IPS-18a (cell line): ENCODE measurements at regions not wholly inside any gene's neighbourhood (a gene's known extent, or its start where the extent isn't known, plus 50 kb on each side); places are given as distances from the start of the nearest gene placed in this dataset.
"Not testable (repeated sequence)": the region's sequence is repeated elsewhere in the genome, so short reads cannot be mapped to it uniquely, and the experiment has no call there.

Experiments used
- H3K27ac ChIP-seq: one replicate; pipeline ENCODE4 v1.5.1; 2013; ENCODE audit warnings: low read length
- H3K27me3 ChIP-seq: one replicate; pipeline ENCODE4 v1.6.1; 2013; ENCODE audit warnings: mild to moderate bottlenecking, low read length; ENCODE audit not compliant: control insufficient read depth, insufficient read depth
- H3K36me3 ChIP-seq: one replicate; pipeline ENCODE4 v1.6.1; 2013; ENCODE audit warnings: low read depth, low read length; ENCODE audit not compliant: control insufficient read depth
- H3K4me1 ChIP-seq: one replicate; pipeline ENCODE4 v1.6.1; 2013; ENCODE audit warnings: low read depth, low read length; ENCODE audit not compliant: control insufficient read depth
- H3K4me3 ChIP-seq: one replicate; pipeline ENCODE4 v1.5.1; 2013; ENCODE audit warnings: low read length
- H3K9ac ChIP-seq: one replicate; pipeline ENCODE4 v1.6.1; 2013; ENCODE audit warnings: mild to moderate bottlenecking, low read length, moderate library complexity
- H3K9me3 ChIP-seq: one replicate; pipeline ENCODE4 v1.6.1; 2013; ENCODE audit warnings: low read depth, low read length; ENCODE audit not compliant: control insufficient read depth

- Histone ChIP-seq H3K4me3 (no peak overlapping the region), H3K36me3 (no peaks in the 10 kb centered on the region), H3K4me1 (no peaks in the 10 kb centered on the region), H3K27ac (no peak overlapping the region), H3K27me3 (no peaks in the 10 kb centered on the region), H3K9ac (no peak overlapping the region), H3K9me3 (no peaks in the 10 kb centered on the region)
Observed at GRCh38 chr4:10841697-10842096, 157.1 kb upstream of the CLNK start.

GRCh38 chr4:10837151-10837550, 152.6 kb upstream of the CLNK start:
- no peak overlapping the region for H3K27ac ChIP-seq
- no peaks in the 10 kb centered on the region for H3K36me3 ChIP-seq
- no peaks in the 10 kb centered on the region for H3K4me1 ChIP-seq
- no peak overlapping the region for H3K9ac ChIP-seq
- no peaks in the 10 kb centered on the region for H3K27me3 ChIP-seq
- H3K4me3 ChIP-seq, result no peak overlapping the region
- no peaks in the 10 kb centered on the region for H3K9me3 ChIP-seq

DNA sequence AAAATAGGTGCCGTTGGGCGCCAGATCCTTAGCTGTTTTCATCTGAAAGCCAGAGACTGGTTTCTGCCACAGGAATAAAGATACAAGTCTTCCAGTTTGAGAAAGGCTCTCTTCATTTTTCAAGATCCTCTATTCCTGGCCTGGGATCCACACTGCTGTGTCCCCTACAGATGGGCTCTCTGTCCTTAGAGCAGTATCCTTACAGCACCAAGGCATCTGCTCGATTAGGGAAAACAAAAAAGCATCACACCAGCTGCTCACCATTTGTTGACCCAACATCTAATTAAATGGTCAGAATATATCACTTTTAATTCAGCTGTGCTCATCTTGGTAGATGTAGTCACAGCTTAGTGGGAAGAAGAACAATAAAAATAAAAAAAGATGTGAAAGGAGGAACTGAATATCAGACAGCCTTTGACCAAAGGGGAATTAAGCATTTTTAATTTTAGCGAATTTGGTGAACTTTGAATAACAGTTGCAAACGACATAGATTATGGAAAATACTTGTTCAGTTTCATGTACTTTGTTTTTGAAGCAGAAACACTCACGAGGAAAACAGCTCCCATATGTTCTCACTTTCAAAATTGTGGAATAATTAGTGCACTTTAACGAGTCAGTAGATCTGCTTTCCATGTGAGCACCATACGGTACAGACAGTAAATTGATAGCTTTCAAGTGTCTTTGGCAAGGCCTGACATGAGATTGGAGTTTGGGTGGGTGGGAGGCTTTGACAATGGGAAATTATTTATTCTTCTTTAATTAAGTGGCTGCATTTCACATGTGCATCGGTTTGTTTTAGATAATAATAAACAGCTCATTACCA, 148.4 kb upstream of the CLNK start:
- Histone ChIP-seq H3K36me3 (no peaks in the 10 kb centered on the region), H3K27me3 (no peaks in the 10 kb centered on the region), H3K9ac (no peak overlapping the region), H3K4me1 (no peaks in the 10 kb centered on the region), H3K27ac (no peak overlapping the region), H3K9me3 (no peaks in the 10 kb centered on the region), H3K4me3 (no peak overlapping the region)

DNA sequence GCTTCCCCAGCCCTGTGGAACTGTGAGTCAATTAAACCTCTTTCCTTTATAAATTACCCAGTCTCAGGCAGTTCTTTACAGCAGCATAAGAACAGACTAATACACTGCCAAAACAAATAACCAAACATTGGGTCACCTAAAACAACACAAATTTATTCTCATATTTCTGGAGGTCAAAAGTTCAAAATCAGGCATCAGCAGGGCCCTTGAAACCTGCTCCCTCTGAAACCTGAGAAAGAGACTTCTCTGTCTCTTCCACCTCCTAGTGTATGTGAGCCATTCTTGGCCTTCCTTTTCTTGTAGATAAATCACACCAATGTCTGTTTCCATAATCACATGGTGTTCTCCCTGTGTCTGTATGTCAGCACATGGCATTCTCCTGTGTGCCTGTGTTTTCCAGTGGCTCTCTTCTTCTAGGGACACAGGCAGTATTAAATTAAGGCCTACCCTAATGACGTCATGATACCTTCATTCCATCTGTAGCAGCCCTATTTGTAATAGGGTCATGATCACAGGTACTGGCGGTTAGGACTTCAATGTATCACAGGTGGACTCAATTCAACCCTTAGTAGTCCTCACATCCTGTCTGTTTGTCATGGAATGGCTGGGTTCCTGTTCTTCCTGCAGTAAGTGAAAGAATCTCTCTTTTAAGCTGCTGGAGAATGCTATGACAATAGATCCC, 147.3 kb upstream of the CLNK start:
- Histone ChIP-seq H3K36me3 (no peaks in the 10 kb centered on the region), H3K27ac (no peak overlapping the region), H3K9ac (no peak overlapping the region), H3K9me3 (no peaks in the 10 kb centered on the region), H3K4me1 (no peaks in the 10 kb centered on the region), H3K4me3 (no peak overlapping the region), H3K27me3 (no peaks in the 10 kb centered on the region)

DNA sequence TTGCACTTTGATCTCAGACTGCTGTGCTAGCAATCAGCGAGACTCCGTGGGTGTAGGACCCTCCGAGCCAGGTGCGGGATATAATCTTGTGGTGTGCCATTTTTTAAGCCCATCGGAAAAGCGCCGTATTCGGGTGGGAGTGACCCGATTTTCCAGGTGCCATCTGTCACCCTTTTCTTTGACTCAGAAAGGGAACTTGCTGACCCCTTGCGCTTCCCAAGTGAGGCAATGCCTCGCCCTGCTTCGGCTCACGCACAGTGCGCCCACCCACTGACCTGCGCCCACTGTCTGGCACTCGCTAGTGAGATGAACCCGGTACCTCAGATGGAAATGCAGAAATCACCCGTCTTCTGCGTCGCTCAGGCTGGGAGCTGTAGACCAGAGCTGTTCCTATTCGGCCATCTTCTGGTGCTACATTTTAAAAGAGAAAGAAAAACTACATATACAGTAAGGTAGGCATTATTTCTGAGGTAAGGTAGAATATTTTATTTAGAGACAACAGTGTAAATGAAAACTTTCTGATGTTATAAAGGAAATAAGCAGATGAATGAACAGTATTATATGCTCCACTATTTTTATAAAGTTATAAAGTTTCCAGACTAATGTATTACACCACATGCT, 144.5 kb upstream of the CLNK start:
- not testable (repeated sequence) for H3K9me3 ChIP-seq, H3K4me1 ChIP-seq, H3K9ac ChIP-seq, H3K36me3 ChIP-seq, H3K4me3 ChIP-seq, H3K27ac ChIP-seq, H3K27me3 ChIP-seq

DNA sequence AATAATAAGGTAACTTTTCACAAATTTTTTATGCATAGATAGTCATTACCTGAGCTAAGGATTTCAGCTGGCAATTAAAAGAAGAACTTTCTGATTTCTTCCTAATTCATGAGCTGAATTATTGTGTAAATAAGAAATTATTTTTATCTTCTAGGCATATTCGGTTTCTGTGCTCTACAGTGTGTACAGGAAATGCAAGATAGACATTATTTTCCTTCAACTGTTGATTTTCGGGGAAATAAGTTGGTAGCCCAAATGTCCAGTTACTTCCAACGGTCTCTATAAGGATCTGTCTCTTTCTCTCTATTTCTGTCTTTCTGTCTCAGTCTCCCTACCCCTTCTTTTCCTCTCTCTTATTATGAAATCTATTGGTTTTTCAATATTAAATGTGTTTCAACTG, 137.3 kb upstream of the CLNK start:
- H3K9me3 ChIP-seq, result no peaks in the 10 kb centered on the region
- H3K4me1 ChIP-seq, result no peaks in the 10 kb centered on the region

GRCh38 chr4:10816571-10816970, 132.0 kb upstream of the CLNK start:
- no peak overlapping the region for H3K9ac ChIP-seq
- H3K4me1 ChIP-seq, result no peaks in the 10 kb centered on the region
- no peaks in the 10 kb centered on the region for H3K9me3 ChIP-seq
- H3K4me3 ChIP-seq, result no peak overlapping the region
- H3K27ac ChIP-seq, result no peak overlapping the region
- H3K36me3 ChIP-seq, result no peaks in the 10 kb centered on the region
- H3K27me3 ChIP-seq, result no peaks in the 10 kb centered on the region

More for the DNA sequence above, 137.3 kb upstream of the CLNK start:
- Histone ChIP-seq H3K4me3 (no peak overlapping the region), H3K27ac (no peak overlapping the region), H3K36me3 (no peaks in the 10 kb centered on the region), H3K9ac (no peak overlapping the region), H3K27me3 (no peaks in the 10 kb centered on the region)

- H3K4me3 ChIP-seq, result no peak overlapping the region
- H3K27me3 ChIP-seq, result no peaks in the 10 kb centered on the region
- no peak overlapping the region for H3K27ac ChIP-seq
- no peaks in the 10 kb centered on the region for H3K36me3 ChIP-seq
- no peak overlapping the region for H3K9ac ChIP-seq
- no peaks in the 10 kb centered on the region for H3K9me3 ChIP-seq
- no peaks in the 10 kb centered on the region for H3K4me1 ChIP-seq
Observed at GRCh38 chr4:10811991-10812390, 127.4 kb upstream of the CLNK start.

GRCh38 chr4:10810411-10810810, 125.8 kb upstream of the CLNK start:
- Histone ChIP-seq H3K9ac (no peak overlapping the region), H3K4me3 (no peak overlapping the region), H3K4me1 (no peaks in the 10 kb centered on the region), H3K27me3 (no peaks in the 10 kb centered on the region), H3K27ac (no peak overlapping the region), H3K36me3 (no peaks in the 10 kb centered on the region), H3K9me3 (no peaks in the 10 kb centered on the region)

DNA sequence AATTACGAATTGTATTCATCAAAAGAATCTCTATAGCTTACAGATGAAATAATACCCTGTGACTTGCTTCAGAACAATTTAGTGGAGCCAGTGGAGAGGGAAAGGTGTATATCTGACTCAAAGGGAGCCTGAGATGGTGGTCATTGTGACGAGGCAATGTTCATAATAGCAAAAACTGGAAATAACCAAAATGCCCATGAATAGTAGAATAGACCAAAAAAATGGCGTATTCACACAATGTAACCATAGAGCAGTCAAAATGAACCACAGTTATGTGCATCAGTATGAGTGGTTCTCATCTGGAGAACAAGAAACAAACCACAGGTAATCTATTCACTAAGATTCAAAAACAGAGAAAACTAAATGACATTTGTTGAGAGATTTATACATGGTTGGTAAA, 125.3 kb upstream of the CLNK start:
- Histone ChIP-seq H3K4me1 (no peaks in the 10 kb centered on the region), H3K36me3 (no peaks in the 10 kb centered on the region), H3K4me3 (no peak overlapping the region), H3K27me3 (no peaks in the 10 kb centered on the region), H3K9me3 (no peaks in the 10 kb centered on the region), H3K27ac (no peak overlapping the region), H3K9ac (no peak overlapping the region)

DNA sequence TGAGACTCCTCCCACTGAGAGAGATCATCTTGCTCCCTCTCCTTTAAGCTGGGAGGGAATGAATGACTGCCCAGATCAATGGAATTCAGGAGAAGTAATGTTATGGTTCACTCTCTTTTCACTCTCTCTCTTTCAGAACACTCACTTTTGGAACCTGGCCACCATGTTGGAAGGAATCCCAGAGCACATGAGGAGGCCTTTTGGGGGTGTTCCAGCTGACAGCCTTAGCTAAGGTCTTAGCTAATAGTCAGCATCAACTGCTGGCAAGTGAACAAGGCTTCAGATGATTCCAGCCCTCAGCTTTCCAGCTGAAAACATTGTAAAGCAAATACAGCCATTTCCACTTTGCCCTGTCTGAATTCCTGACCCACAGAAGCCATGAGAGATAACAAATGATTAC, 124.0 kb upstream of the CLNK start:
- Histone ChIP-seq H3K9ac (no peak overlapping the region), H3K27ac (no peak overlapping the region), H3K4me1 (no peaks in the 10 kb centered on the region), H3K36me3 (no peaks in the 10 kb centered on the region), H3K27me3 (no peaks in the 10 kb centered on the region), H3K9me3 (no peaks in the 10 kb centered on the region), H3K4me3 (no peak overlapping the region)
